Stimulated activated CD4-positive, alpha-beta T cell treated with anti-CD3 and anti-CD28 coated beads, Interleukin-4, amount 100 ng/mL, for 24 hours (primary cell): ENCODE measurements at regions not wholly inside any gene's neighbourhood (a gene's known extent, or its start where the extent isn't known, plus 50 kb on each side); places are given as distances from the start of the nearest gene placed in this dataset.

Source experiments
- DNase-seq: peaks from one replicate; pipeline ENCODE4 v3.0.0-alpha.2; 2020

DNA sequence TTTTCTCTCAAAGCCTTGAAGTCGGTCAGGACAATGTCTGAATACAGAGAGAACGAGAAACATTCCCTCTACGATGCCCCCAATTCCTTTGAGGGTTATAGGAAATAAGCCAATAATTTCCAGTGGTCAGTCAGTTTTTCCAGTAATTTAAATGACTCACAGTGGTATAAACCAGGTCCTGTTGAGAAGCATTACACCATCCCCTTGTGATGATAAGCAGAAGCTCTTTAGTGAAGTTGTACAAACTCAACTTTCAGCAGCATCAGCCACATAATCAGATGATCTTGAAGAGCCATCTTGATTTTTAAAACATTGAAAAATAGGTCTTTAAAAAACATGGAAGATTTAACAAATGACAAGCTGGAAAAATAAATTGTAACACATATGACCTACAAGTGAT is 173.9 kb upstream of the ZNF462 start:
- no peak for DNase-seq

DNA sequence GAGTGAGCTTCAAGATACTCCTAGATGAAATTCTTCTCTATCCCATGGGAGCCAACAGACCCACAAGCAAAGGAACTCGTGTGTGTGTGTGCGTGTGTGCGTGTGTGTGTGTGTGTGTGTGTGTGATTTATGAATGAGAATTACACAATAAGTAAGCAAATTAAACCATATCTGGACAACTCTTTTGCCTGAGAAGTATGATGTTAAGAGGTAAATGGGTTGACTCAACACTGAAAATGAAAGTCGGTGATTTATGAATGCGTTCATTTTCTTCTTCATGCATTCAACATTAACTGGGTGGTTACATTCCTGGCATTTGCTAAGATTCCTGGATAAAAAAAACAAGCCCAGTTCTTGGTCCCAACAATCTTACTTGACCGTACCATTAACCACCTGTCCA is 171.3 kb upstream of the ZNF462 start:
- no peak for DNase-seq

DNA sequence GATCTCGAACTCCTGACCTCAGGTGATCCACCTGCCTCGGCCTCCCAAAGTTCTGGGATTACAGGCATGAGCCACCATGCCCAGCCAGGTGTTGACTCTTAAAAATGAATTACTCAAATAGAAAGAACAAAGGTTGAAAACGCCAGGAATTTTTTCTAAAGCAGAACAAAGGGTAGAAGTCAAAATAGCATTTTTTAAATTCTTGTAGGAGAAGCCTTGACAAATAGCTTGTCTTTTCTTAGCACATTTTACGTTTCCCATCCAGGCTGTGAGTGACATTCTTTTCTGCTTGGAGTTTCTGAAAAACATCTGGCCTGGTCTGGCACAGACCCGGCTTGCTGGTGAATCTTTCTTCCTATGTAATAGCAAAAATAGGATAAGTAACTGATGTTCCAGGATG is 169.4 kb upstream of the ZNF462 start:
- no peak for DNase-seq

DNA sequence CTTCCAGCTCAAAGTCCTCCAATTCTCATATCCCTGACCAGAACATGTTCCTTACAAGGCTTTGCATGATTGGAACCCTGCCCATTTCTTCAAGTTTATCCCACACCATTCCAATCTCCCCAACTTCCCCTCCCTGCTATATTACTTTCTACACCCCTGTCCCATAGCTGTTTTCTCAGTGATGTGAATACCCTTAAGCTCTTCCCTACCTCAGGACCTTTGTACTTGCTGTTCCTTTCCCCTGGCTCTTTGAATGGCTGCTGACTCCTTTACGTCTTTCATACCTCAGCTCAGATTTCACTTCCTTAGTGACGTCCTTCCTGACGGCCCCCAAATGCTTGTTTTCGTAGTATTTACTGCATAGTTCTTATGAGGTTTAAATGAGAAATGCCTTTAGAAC is 166.2 kb upstream of the ZNF462 start:
- no peak for DNase-seq

DNA sequence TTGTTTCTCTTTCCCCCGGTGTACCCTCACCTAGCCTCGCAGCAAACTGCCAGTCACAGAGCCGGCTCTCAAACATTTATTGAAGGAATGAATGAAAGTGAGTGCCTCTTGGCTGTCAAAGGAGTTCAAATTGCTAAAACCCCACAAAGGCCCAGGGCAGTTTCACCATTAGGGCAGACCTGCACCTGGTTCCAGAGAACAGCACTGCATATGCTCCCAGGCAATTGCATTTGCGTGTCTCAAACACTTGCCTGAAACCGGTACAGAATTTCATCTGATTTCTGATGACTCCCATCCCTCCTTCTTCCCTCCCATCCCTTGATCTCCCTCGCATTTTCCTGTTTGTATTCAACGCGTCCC is 165.6 kb upstream of the ZNF462 start:
- no peak for DNase-seq

DNA sequence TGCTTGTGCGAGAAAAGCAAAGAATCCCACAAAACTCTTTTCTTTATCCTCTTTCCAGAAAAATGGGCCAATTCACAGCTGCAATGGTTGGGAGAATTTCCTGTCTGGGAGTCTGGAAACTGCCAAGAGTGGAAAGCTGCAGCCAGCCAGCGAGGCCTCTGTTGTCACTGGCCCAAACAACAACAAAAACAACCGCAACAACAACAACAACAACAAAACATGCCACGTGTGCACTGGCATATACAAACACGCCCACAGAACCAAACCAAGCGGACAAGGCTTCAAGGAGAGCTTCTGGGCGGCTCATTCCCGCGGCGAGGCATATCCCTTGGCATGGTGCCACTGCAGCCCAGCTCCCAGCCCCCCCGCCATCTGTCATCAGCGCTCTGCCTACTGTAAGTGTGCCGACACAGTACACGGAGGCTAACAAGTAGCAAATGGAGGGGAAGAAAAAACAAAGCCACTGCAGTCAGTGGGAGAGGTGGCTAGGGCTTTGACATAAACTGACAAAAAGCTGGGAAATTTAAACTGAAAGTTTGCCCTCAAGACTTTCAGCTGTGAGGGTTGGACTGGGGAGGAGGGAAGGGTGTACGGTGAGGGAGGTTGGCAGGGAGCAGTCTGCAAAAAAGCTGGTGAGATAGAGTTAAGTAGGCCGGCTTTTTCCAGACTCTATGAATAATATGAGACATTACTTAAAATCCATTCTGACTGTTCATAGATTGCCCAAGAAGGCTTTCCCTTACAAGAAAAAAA is 165.0 kb upstream of the ZNF462 start:
- no peak for DNase-seq

DNA sequence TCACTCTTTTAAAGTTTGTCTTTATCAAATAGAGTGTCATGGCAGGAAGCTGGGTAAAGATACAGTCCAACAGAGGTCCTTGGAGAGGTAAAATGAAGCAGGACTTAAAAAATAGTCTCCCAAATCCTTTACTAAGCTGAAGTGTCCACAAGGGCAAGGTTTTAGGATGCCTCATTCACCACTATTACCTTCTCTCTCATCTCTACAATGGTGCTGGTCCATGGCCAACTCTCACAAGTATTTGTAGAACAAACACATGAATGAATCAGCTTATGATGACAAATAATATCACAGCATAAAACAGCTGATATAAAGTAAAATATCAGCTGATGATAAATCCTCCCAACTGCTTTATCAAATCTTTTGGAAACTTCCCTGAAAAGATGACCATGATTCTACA is 162.3 kb upstream of the ZNF462 start:
- DNase-seq, result no peak

DNA sequence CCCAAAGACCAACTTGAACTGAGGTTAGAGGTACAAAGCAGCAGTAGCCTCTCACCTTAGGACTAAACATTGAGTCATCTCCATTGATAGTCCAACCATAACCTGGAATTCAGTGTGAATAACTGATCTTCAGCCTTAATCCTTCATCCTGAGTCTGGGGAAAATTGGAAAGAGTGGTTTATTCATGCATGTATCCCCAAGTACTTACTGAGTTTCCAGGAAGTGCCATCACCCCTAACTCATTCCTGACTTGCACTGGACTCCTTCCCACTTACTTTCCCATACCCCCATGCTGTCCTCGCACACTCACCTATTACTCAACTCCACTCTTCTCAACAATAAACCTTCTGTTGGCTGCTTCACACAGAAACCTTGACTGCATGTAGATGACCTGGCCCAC is 161.4 kb upstream of the ZNF462 start:
- DNase-seq, result no peak

DNA sequence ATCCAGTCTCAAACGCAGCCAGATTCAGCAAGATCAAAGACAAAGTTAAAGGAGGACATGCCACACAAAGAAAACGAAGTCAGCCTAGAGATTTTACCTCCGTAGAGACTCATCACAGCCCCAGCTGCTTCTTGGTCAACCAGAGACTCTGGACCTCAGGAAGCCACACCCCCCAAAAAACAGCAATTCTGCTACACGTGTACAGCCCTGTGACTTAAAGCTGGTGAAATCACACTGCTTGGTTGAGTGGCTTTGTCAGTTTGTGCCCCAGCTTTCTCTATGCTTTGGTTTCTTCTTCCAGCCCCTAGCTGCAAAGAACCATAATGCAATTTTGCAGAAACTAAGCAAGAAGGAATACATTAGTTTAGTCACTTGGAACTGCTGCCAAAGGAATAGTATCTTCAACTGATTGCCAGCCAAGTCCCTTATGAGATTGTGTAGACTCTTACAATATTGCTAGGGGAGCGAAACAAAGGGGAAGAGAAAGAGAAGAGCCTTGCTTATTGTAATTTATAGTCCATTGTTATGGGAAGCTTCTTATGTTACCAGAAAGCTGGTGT is 158.8 kb upstream of the ZNF462 start:
- DNase-seq, result no peak

DNA sequence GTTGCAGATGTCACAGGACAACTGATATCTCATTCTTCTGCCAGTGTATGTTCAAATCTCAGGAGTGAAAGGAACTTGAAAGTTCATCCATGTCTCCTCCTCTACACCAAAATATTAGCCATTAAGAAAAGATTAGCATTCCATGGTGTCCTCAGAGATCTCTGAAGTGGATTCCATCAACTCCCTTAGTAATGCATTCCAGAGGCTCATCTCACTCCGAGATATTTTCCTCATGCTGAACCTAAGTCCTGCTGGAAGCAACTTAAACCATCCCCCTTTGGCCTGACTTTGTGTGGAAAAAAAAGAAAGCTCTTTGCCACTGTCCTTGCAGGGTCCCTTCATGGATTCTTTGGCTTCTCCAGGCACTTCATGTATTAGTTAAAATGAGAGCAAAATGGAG is 155.7 kb upstream of the ZNF462 start:
- no peak for DNase-seq

DNA sequence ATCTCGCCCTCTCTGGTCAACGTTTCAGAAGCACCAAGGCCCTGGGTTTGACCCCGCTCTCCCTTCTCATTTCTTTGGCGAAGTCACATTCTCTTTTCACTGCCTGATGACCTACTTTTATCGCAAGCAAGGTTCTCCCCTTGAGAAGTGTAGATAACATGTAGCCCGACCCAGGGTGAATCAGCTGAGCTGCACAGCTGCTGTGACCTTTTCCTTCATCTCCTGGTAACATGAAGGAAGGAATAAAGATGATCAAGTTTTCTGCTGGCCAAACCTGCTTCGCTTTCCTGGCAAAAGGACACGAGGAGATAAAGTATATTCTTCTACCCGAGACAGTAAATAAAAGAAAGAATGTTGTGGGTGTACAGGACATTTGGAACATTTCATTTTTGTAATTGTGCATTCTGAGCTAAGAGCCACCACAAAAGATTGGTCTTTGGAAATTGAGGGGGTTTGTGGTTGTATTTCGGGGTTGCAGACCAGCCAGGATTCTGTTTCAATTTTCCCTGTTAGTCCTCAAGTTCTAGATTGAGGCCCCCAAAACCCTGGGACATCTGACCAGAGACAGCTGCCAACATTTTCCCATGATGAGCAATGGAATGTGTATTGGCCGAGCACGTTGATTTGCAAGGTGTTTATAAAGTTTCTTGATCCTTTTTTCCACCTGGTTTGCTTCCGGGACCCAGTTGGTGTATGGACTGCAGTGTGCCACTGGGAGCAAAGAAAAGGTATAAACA is 155.1 kb upstream of the ZNF462 start:
- no peak for DNase-seq

DNA sequence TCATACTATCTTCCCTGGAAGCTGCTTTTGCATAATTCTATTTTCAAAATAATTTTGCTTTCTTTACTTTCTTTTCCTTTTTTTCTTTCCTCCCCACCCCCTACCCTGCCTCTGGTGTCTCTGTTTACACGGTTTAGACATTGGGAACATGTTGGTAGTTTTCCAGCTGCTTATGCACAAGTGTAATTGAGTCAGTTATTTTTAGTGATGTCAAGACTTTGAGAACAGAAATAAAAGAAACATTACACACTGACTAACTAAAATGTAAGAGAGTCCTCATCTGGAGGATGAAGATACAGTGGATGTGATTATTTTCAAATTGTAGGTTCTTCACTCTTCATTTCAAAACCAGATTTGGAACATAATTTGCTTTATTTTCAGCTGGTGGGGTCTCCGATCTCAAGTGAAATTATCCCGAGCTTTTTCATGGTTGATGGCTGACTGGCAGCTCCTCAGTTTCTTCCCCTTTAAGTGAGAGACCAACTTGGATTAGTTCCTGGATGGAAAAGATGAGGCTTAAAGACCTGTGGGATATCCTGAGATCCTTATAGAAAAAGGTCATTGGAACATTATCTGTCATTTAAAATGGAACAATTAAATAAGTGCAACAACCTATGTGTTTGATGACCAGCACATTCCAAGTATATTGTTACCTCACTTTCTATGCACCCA is 154.4 kb upstream of the ZNF462 start:
- no peak for DNase-seq

DNA sequence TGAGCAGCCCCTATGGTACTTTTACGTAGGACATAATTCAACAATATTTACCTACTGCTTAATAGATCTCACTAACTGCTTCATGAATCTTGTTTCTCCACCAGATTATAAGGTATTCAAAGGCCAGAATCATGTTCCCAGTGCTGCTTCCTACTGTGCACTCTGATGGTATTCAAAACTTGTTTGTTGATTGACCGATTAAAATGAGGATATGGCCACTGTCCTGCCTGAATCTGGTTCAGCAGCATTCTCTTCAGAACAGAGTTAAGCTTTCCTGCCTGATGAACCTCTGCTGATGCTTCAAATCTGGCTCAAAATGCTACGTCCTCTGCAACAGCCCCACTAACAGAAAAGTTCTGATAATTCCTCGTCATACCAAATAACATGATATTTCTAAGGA is 150.7 kb upstream of the ZNF462 start:
- DNase-seq, result no peak

DNA sequence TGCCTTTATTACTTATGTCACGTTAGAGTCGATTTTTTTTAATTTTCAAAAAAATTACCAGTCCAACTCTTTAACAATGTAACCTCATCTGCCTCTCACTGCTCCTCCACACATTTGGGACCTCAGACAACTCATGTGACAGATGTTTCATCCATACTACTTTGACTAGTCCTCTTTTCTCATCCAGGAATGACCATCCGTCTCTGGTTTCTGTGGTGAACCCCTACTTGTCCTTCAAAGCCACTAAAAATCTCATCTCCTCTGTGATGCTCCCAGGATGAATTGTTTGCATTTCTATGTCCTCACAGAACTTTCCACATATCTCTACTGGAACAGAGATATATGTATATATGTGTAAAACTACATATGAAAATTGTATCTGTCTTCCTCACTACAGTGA is 149.8 kb upstream of the ZNF462 start:
- no peak for DNase-seq

DNA sequence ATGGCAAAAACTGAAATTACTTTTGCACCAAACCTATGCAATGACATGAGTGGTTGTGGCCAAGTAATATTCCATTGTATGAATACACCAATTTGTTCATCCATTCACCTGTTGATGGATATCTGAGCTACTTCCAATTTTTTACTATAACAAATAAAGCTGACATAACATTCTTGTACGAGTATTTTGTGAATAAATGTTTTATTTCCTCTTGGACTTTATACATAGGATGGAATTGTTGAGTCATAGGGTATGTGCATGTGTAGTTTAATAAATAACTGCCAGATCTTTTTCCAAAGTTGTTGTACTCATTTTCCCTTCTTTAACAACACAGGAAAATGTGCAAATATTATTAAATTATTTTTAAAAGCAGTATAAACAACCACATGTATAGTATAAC is 146.1 kb upstream of the ZNF462 start:
- no peak for DNase-seq

DNA sequence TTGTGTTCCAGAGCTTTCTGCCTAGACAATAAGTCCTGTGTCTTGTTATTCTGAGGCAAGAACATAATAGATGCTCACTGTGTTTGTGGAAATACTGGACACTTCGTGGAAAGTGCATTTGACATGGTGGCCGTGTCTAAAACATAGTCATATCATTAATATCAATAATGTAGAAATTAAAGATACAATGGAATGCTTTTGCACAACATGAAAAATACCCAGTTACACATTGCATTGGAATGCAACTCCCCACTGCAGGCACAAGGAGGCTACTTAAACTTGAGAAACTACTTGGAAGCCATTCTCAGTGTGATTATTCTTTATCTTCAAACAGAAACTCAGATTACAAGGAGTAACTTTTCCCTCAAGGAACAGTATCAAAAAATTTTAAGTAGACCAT is 145.3 kb upstream of the ZNF462 start:
- DNase-seq, result no peak

DNA sequence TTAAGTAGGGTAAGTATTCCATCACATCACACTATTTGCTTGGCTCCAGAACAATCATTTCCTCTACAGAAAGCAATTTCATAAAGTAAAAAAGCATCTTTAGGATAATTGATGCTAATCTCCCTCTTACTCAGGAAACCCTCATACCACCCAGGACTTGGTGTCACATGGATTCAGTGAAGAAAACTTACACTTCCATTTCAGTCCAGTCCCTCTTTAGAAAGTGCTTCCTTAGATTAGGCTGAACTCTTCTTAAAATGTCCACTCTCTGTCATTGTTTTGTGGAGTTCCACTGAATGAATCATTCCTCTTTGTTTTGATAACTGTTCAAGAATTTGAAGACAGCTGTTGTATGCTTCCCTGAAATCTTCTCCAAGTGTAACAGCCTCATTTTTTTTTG is 144.0 kb upstream of the ZNF462 start:
- no peak for DNase-seq

DNA sequence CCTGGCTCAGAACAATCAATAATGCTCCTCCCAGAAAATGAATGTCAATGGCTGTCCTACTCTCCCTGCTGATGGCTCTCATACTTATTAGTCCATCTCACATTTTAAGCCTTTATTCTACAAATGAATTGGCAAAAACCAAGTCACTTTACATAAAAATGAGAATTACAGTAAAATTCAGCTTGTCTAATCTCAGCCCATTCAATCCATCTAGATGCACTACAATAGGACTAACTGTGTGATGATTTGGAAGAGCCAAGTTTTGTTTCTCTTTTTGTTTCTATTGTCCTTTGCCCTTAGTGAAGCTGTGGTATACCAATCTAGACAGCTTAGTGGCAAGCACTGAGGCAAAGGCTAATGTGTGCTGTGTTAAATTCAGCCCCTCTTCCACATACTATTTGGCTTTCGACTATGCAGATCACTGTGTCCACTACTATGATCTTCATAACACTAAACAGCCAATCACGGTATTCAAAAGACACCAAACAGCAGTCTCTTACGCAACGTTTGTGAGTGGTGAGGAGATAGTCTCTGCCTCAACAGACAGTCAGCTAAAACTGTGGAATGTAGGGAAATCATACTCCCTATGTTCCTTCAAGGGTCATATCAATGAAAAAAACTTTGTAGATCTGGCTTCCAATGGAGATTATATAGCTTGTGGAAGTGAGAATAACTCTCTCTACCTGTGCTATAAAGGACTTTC is 140.8 kb upstream of the ZNF462 start:
- no peak for DNase-seq

DNA sequence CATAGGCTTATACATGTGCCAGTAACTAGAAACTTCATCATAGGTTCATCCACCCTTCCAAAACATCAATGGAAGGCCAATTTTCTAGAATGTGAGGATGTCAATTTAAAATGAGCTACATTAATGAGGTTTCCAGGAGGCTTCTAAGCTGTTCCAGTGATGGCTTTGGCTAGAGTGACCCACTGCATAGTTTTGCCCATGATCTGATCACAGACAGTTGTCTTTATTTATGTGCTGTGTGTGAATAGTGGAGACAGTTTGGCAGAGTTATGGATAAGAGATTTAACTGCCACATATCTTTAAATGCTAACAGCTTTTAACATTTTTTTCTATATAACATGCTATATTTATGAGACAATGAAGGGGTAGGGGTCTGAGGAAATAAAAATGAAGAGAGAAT is 139.0 kb upstream of the ZNF462 start:
- DNase-seq, result no peak

DNA sequence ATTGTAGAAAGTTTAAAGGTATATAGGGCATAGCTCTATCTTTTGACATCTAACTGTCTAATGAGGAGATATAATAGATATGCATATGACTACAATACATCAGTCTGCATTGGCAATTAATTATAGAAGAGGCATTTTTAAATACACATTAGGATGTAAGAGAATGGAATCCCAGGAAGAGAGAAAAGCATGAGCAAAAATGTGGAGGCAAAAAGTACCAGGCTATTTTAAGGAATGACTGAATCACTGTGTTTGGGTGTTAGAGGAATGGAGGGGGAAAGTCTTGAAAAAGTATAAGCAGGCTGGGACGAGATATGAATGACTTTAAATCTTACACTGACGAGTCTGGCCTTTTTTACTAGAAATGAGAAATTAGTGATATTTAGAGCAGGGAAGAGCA is 138.4 kb upstream of the ZNF462 start:
- no peak for DNase-seq

DNA sequence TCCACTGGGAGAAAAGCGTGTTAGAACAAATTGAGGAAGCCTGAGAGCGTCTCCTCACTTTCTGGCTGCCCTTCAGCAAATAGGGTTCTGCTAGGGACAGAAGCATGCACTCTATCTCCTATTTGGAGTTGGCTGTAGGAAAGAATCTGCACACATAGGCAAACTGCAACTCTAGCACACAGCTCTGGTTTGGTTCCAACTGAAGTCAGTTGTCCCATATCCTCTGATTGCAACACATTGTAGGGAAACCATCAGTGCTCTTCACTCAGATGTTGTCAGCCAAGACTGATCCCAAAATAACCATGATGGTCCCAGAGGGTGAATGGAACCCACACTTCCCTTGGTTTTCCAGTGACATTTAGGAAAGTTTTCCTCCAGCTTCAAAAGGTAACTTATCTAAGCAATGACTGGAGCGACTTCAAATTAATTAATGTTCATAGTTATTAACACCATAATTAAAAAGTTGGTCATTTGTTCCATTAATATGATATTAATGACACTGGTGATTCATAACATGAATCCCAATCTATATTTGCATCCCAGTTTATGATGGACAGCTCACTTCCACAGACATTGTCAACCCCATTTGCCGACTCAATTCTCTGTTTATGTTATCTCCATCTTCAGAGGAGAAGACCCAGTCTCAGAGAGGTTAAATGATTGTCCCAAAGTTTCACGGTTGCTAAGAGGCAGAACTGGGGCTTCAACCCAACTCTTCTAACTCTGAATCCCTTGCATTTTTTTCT is 136.7 kb upstream of the ZNF462 start:
- no peak for DNase-seq

DNA sequence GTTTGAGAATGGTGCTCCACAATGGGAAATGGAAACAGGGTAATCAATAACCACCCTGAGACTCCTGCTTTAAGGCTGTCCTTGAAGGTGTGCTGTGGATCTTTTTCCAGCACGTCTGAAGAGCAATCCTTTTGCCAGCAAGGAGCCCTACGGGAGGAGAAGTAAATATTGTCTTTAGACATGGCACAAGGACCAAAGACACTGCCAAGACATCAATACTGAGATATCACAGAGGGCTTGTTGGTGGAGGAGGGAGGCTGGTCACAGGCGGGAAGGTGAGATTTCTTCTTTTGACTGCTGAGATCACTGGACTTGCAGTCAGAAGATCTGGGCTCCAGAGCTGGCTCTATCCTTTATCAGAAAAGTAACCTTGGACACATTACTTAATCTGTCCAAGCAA is 135.0 kb upstream of the ZNF462 start:
- no peak for DNase-seq

DNA sequence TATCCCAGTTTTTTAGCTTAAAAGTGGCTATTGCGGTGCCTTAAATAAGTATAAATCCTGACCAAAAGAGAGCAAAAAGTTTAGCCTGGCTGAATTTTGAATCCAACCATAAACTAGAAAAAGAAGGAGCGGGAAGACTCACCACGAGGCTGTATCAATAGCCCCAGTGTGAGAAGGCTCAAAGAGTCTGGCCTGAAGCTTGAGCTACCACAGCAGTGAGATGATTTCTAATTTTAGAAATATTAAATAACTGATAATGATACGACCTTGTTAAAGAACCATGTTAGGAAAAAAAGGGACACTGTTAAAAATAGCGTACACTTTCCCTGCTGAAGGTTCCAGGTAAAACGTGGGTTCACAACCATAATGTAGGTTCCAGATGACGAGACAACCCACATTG is 134.1 kb upstream of the ZNF462 start:
- no peak for DNase-seq
